HCT116 (cell line): ENCODE measurements at regions not wholly inside any gene's neighbourhood (a gene's known extent, or its start where the extent isn't known, plus 50 kb on each side); places are given as distances from the start of the nearest gene placed in this dataset.

Experiments
- ATF3 ChIP-seq: IDR thresholded peaks from 2 replicates; pipeline ENCODE4 v1.6.1; 2012
- CTCF ChIP-seq, 3 experiments: fragments of 200-600 bp in 1 of 3; sonication (generic) in 1 of 3; IDR thresholded peaks in 2 of 3; conservative IDR thresholded peaks in 1 of 3; 2 replicates each; pipeline ENCODE4 v1.5.1; 2012 to 2017; ENCODE audit warnings: low read depth in 2 of 3, low read length in 2 of 3, antibody characterized with exemption in 1 of 3, borderline replicate concordance in 1 of 3, control low read depth in 1 of 3, mild to moderate bottlenecking in 1 of 3, mixed read lengths in 1 of 3, mixed run types in 1 of 3, moderate library complexity in 1 of 3; ENCODE audit not compliant: insufficient read depth in 1 of 3
- ELF1 ChIP-seq: IDR thresholded peaks from 2 replicates; pipeline ENCODE4 v1.6.1; 2012; ENCODE audit warnings: low read depth, borderline replicate concordance
- EZH2 ChIP-seq: fragments of 200-600 bp; sonication (generic); IDR thresholded peaks from 2 replicates; pipeline ENCODE4 v1.6.1; 2017; ENCODE audit warnings: antibody characterized with exemption, mixed run types
- EZH2phosphoT487 ChIP-seq: fragments of 200-600 bp; IDR thresholded peaks from 2 replicates; pipeline ENCODE4 v1.6.1; 2018; ENCODE audit warnings: antibody characterized with exemption, borderline replicate concordance
- JUND ChIP-seq: IDR thresholded peaks from 2 replicates; pipeline ENCODE4 v1.6.1; 2012
- MAX ChIP-seq: IDR thresholded peaks from 2 replicates; pipeline ENCODE4 v1.6.1; 2012
- POLR2A ChIP-seq: IDR thresholded peaks from 2 replicates; pipeline ENCODE4 v1.7.0; 2011; ENCODE audit warnings: borderline replicate concordance; ENCODE audit not compliant: insufficient read depth, insufficient read length; ENCODE audit errors: extremely low read depth
- POLR2AphosphoS5 ChIP-seq: IDR thresholded peaks from 2 replicates; pipeline ENCODE4 v1.6.1; 2011; ENCODE audit warnings: mild to moderate bottlenecking, low read depth, low read length, moderate library complexity
- REST ChIP-seq: IDR thresholded peaks from 2 replicates; pipeline ENCODE4 v1.6.1; 2012; ENCODE audit warnings: low read depth
- SIN3A ChIP-seq: IDR thresholded peaks from 2 replicates; pipeline ENCODE4 v1.6.1; 2012; ENCODE audit warnings: low read depth
- TCF7L2 ChIP-seq: IDR thresholded peaks from 2 replicates; pipeline ENCODE4 v1.7.0; 2011; ENCODE audit warnings: borderline replicate concordance, inconsistent platforms; ENCODE audit not compliant: insufficient read depth, insufficient read length; ENCODE audit errors: extremely low read depth
- YY1 ChIP-seq: IDR thresholded peaks from 2 replicates; pipeline ENCODE4 v1.6.1; 2011; ENCODE audit warnings: low read length, low read depth, moderate library complexity, mild to moderate bottlenecking; ENCODE audit not compliant: insufficient replicate concordance; ENCODE audit errors: extremely low read depth

- no peak for TF ChIP-seq CTCF (IDR thresholded peaks at IDR 0.05 in 2 of 3, conservative IDR thresholded peaks at IDR 0.05 in 1 of 3; ENCODE audit: borderline replicate concordance in 1 of 3, insufficient read depth in 1 of 3, low read depth in 2 of 3, low read length in 2 of 3)
- no peak for TF ChIP-seq POLR2AphosphoS5
- no peak for TF ChIP-seq EZH2
- no peak for TF ChIP-seq JUND
- TF ChIP-seq ELF1 = no peak
- no peak for TF ChIP-seq TCF7L2
- no peak for TF ChIP-seq MAX
- no peak for TF ChIP-seq REST
- TF ChIP-seq EZH2phosphoT487 = no peak
- TF ChIP-seq YY1 = no peak
- TF ChIP-seq POLR2A = no peak
- no peak for TF ChIP-seq SIN3A
- TF ChIP-seq ATF3 = no peak
These were observed 64.9 kb upstream of the TARS1 start for GRCh38 chr5:33375900-33376299.
